ENCODE measurements at regions not wholly inside any gene's neighbourhood (a gene's known extent, or its start where the extent isn't known, plus 50 kb on each side); places are given as distances from the start of the nearest gene placed in this dataset.

GRCh38 chr16:64132190-64132589 is 989.7 kb downstream of the CDH11 start:
- Histone ChIP-seq H3K27me3 (ENCODE audit: control insufficient read depth, low read length) (no peaks in the 10 kb centered on the region), H4K20me1 (ENCODE audit: control insufficient read depth, insufficient read depth, low read depth, low read length) (no peaks in the 10 kb centered on the region), H3K4me3 (ENCODE audit: low read length) (no peak overlapping the region), H3K9me2 (replicated peaks; ENCODE audit: control insufficient read depth, low read length) (no peaks in the 10 kb centered on the region), H3K9me3 (ENCODE audit: control insufficient read depth, insufficient read depth, low read length) (no peaks in the 10 kb centered on the region), H3F3A (ENCODE audit: control insufficient read depth, insufficient read depth) (no peaks in the 10 kb centered on the region), H3K4me2 (ENCODE audit: low read length) (no peak overlapping the region), H3K4me1 (ENCODE audit: control insufficient read depth, low read length) (no peaks in the 10 kb centered on the region), H3K36me3 (ENCODE audit: control insufficient read depth, low read length) (no peaks in the 10 kb centered on the region), H3K79me2 (ENCODE audit: control insufficient read depth, low read length) (no peaks in the 10 kb centered on the region), H3K27ac (ENCODE audit: low read depth, low read length) (no peak overlapping the region)
- TF ChIP-seq CTCF (IDR thresholded peaks at IDR 0.05; ENCODE audit: low read depth, low read length, poor library complexity, severe bottlenecking) (no peak), EZH2phosphoT487 (IDR thresholded peaks at IDR 0.05; ENCODE audit: borderline replicate concordance, low read length) (no peak)

- Histone ChIP-seq H3F3A (ENCODE audit: control insufficient read depth, insufficient read depth) (no peaks in the 10 kb centered on the region), H3K4me3 (ENCODE audit: low read length) (no peak overlapping the region), H3K27me3 (ENCODE audit: control insufficient read depth, low read length) (no peaks in the 10 kb centered on the region), H3K36me3 (ENCODE audit: control insufficient read depth, low read length) (no peaks in the 10 kb centered on the region), H3K4me1 (ENCODE audit: control insufficient read depth, low read length) (no peaks in the 10 kb centered on the region), H4K20me1 (ENCODE audit: control insufficient read depth, insufficient read depth, low read depth, low read length) (no peaks in the 10 kb centered on the region), H3K79me2 (ENCODE audit: control insufficient read depth, low read length) (no peaks in the 10 kb centered on the region), H3K4me2 (ENCODE audit: low read length) (no peak overlapping the region), H3K9me2 (replicated peaks; ENCODE audit: control insufficient read depth, low read length) (no peaks in the 10 kb centered on the region), H3K27ac (ENCODE audit: low read depth, low read length) (no peak overlapping the region), H3K9me3 (ENCODE audit: control insufficient read depth, insufficient read depth, low read length) (no peaks in the 10 kb centered on the region)
- no peak for TF ChIP-seq EZH2phosphoT487 (IDR thresholded peaks at IDR 0.05; ENCODE audit: borderline replicate concordance, low read length)
- no peak for TF ChIP-seq CTCF (IDR thresholded peaks at IDR 0.05; ENCODE audit: low read depth, low read length, poor library complexity, severe bottlenecking)
Measured at GRCh38 chr16:64131423-64131822, 990.4 kb downstream of the CDH11 start.

- Histone ChIP-seq H3K9me3 (ENCODE audit: control insufficient read depth, insufficient read depth, low read length) (no peaks in the 10 kb centered on the region), H3K27me3 (ENCODE audit: control insufficient read depth, low read length) (no peaks in the 10 kb centered on the region), H3K27ac (ENCODE audit: low read depth, low read length) (no peak overlapping the region), H3F3A (ENCODE audit: control insufficient read depth, insufficient read depth) (no peaks in the 10 kb centered on the region), H3K4me2 (ENCODE audit: low read length) (no peak overlapping the region), H3K4me1 (ENCODE audit: control insufficient read depth, low read length) (no peaks in the 10 kb centered on the region), H3K9me2 (replicated peaks; ENCODE audit: control insufficient read depth, low read length) (no peaks in the 10 kb centered on the region), H4K20me1 (ENCODE audit: control insufficient read depth, insufficient read depth, low read depth, low read length) (no peaks in the 10 kb centered on the region), H3K36me3 (ENCODE audit: control insufficient read depth, low read length) (no peaks in the 10 kb centered on the region), H3K79me2 (ENCODE audit: control insufficient read depth, low read length) (no peaks in the 10 kb centered on the region), H3K4me3 (ENCODE audit: low read length) (no peak overlapping the region)
- TF ChIP-seq EZH2phosphoT487 (IDR thresholded peaks at IDR 0.05; ENCODE audit: borderline replicate concordance, low read length) (no peak), CTCF (IDR thresholded peaks at IDR 0.05; ENCODE audit: low read depth, low read length, poor library complexity, severe bottlenecking) (no peak)
Measured at GRCh38 chr16:64130140-64130539, 991.7 kb downstream of the CDH11 start.

- Histone ChIP-seq H3K9me2 (replicated peaks; ENCODE audit: control insufficient read depth, low read length) (no peaks in the 10 kb centered on the region), H3K4me3 (ENCODE audit: low read length) (no peak overlapping the region), H3K27ac (ENCODE audit: low read depth, low read length) (no peak overlapping the region), H3K36me3 (ENCODE audit: control insufficient read depth, low read length) (no peaks in the 10 kb centered on the region), H3K79me2 (ENCODE audit: control insufficient read depth, low read length) (no peaks in the 10 kb centered on the region), H3K9me3 (ENCODE audit: control insufficient read depth, insufficient read depth, low read length) (no peaks in the 10 kb centered on the region; the same call in 1 of the 2 replicates), H3K4me1 (ENCODE audit: control insufficient read depth, low read length) (peaks cover 10% of the 10 kb centered on the region), H3K27me3 (ENCODE audit: control insufficient read depth, low read length) (no peaks in the 10 kb centered on the region), H3K4me2 (ENCODE audit: low read length) (no peak overlapping the region), H3F3A (ENCODE audit: control insufficient read depth, insufficient read depth) (no peaks in the 10 kb centered on the region), H4K20me1 (ENCODE audit: control insufficient read depth, insufficient read depth, low read depth, low read length) (no peaks in the 10 kb centered on the region)
- TF ChIP-seq CTCF (IDR thresholded peaks at IDR 0.05; ENCODE audit: low read depth, low read length, poor library complexity, severe bottlenecking) (no peak), EZH2phosphoT487 (IDR thresholded peaks at IDR 0.05; ENCODE audit: borderline replicate concordance, low read length) (no peak)
Measured at GRCh38 chr16:64122177-64122576, 999.7 kb downstream of the CDH11 start.

Data from DOHH2 (cell line).